ENCODE measurements at regions not wholly inside any gene's neighbourhood (a gene's known extent, or its start where the extent isn't known, plus 50 kb on each side); places are given as distances from the start of the nearest gene placed in this dataset.

- DNase-seq (ENCODE audit: low read depth in 2 of 2), result no peak
Measured at GRCh38 chr3:18079739-18080138, 337.3 kb upstream of the TBC1D5 start.

DNA sequence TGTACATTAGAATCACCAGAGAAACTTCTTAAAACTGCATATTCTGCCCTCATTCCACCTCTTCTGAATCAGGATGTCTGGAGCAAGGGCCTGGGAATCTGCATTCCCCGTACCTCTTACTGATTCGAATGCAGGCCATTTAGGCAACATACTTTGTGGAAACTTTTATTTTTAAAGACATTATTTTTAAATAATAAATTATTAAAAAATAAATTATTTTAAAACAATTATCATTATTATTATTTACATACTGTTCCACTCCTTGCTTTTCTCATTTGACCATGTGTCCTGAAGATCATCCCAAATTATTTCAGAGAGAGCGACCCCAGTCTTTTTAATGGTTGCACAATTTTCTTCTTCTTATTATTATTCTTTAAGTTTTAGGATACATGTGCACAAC, 336.6 kb upstream of the TBC1D5 start:
- no peak for DNase-seq (ENCODE audit: low read depth in 2 of 2)

- DNase-seq (ENCODE audit: low read depth in 2 of 2), result no peak
Measured at GRCh38 chr3:18077128-18077840, 334.9 kb upstream of the TBC1D5 start.

DNA sequence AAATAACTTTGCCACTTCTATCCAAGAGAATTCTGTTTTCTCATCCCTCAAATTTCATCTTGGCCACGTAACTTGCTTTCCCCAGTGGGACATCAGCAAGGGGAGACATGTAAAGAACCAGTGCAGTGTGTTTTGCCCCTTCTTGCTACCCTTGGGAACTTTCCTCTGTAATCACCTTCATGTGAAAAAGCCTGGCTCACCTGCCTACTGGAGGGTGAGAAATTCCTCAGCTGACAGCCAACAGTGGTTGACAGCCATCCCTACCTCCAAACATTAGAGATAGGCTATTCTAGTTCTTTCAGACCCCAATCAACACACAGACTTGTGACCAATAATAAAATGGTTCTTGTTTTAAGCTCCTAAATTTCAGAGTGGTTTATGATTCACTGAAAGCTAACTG, 333.9 kb upstream of the TBC1D5 start:
- no peak for DNase-seq (ENCODE audit: low read depth in 2 of 2)

GRCh38 chr3:18075799-18076198, 333.4 kb upstream of the TBC1D5 start:
- no peak for DNase-seq (ENCODE audit: low read depth in 2 of 2)

DNA sequence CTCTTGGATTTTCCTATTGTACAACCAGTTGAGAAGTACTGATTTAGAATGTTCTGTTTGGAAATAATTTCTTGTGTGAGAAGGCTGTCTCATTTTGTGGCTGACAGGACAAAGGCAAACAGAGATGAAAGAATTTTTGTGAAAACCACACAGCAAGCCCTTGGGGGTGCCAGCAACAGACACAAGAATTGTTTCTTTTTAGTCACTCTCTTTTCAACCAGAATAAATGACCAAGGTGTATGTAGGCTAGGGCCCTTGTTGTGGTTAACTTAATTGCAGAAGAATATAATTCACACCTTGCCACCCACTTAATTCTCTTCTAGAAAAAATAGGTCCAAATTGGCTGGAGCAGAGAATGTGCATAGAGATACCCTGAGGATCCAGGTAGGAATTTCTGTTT, 329.4 kb upstream of the TBC1D5 start:
- no peak for DNase-seq (ENCODE audit: low read depth in 2 of 2)

DNA sequence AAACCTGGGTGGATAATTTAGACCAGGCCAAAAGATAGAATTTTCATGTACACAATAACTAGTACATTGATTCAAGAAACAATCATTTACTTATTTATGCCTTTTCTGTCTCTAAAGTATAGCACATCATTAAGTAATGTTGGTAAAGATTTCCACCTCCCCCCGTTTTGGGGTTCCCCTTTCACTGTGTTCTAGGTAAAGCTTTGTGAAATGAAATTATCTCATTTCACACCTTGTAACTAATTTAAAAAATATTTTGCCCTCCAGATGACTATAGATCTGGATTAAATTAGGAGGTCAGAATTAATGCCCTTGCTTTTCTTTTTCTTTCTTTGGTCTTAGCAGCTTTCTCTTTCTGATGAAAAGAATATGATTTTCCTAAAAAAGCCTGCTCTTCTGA, 328.5 kb upstream of the TBC1D5 start:
- no peak for DNase-seq (ENCODE audit: low read depth in 2 of 2)

- no peak for DNase-seq (ENCODE audit: low read depth in 2 of 2)
Measured at GRCh38 chr3:18070231-18070630, 327.8 kb upstream of the TBC1D5 start.

- DNase-seq (ENCODE audit: low read depth in 2 of 2), result no peak
Measured at GRCh38 chr3:18069568-18069967, 327.1 kb upstream of the TBC1D5 start.

DNA sequence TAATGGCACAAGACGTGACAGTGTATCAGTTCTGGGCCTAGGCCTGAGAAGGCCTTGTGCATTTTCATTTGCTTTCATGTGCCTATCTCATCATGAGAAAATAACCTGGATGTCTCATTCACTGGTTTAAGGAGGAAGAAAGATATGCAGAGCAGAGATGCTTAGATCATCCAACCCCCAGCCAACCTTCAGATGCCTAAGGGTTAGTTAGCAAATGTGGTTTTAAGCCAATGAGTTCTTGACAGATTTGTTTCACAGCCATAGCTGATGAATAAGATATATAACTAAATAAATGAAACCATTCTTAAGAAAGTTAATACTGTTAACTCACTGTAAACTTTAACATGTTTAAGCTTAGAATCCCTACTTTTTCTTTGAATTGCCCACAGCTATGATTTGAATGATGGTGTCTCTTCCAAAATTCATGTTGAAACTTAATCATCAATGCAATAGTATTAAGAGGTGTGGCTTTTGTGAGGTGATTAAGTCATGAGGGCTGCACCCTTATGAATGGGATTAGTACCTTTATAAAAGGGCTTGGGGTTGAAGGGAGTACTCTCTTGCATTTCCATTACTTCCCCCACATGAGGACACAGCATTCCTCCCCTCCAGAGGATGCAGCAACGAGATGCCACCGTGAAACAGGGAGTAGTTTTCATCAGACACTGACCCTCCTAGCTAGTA, 324.6 kb upstream of the TBC1D5 start:
- no peak for DNase-seq (ENCODE audit: low read depth in 2 of 2)

DNA sequence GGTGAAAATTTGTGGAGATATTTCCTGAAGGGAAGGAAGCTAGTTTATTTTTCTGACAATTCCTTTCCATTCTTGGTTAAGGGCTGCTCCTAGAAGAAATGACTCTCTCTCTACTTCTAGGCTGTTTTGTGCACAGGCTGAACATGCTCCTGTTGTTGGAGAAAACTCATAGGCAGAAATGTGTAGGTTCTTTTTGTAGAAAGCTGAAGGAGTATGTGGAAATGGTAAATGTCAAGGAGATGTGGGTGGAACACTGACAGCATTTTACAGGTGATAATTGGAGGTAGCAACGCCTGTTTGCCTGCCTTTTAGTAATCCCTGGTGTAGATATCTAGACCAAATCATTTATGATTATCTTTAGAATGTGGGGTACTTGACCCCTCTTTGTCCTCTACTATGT, 322.2 kb upstream of the TBC1D5 start:
- DNase-seq (ENCODE audit: low read depth in 2 of 2), result no peak

DNA sequence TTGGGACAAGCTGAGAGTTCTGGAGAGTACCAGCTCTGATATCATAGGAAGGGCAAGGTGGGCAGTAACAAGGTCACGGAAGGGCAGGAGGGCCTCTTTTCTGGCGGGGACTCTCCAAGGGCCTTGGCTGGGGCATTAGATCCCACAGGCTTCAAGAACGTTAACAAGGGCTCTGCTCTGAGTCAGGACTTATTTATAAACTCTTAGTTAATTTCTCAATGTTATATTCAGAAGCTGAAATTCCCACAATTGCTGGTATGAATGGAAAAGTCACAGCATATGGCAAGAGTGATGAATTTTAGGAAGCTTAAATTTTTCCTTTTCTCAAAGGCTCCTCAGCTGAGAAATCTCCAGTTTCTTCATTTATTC, 320.2 kb upstream of the TBC1D5 start:
- DNase-seq (ENCODE audit: low read depth in 2 of 2), result no peak

- no peak for DNase-seq (ENCODE audit: low read depth in 2 of 2)
Measured at GRCh38 chr3:18061737-18062656, 319.6 kb upstream of the TBC1D5 start.

DNA sequence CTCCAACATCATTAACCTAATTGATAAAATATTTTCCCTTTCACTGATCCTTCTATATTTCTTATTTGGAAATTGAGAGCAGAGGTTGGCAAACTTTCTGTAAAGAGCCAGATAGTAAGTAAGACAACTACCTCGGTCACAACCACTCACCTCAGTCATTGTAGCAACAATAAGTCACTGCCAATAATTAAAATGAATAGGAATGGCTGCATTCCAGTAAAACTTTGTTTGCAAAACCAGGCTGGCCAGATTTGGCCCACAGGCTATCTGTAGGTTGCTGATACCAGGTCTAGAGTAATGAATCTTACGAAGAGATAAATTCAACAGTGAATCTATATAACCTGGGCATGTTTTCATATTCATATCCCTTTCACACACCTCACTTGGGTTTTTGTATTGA, 316.2 kb upstream of the TBC1D5 start:
- no peak for DNase-seq (ENCODE audit: low read depth in 2 of 2)

DNA sequence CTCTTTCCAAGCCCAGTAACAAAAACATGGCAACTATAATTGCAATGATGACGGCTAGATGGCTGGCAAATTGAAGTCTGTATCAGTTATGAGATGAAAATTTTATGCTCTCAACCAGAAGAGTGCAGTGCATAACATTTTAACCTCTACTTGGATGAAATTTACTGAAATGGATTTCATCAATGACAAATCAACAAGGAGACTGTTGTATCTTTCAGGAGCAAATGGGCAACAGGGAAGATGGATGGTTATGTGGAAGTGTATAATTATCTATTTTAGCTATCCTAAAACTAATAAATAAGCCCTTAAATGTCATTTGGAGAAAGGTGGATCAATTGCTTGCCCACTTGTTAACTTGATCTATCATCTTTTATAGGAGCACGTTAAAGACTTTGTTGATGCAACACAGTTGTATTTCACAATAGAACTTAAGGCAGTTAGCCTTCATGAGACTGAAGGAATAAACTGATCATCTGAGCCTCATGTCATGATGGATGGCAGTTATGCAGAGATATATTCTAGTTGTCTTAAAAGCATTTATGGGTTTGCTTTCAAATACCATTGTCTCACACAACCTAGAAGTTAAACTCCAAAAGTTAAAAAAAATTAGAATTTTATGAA, 315.1 kb upstream of the TBC1D5 start:
- no peak for DNase-seq (ENCODE audit: low read depth in 2 of 2)

DNA sequence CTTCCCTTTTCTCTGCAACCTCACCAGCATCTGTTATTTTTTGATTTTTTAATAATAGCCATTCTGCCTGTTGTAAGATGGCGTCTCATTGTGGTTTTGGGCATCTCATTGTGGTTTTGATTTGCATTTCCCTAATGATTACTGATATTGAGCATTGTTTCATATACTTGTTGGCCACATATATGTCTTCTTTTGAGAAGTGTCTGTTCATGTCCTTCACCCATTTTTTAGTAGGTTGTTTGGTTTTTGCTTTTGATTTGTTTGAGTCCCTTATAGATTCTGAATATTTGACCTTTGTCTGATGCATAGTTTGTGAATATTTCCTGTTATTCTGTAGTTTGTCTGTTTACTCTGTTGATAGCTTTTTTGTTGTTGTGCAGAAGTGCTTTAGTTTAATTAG, 312.2 kb upstream of the TBC1D5 start:
- no peak for DNase-seq (ENCODE audit: low read depth in 2 of 2)

GRCh38 chr3:18051306-18051705, 308.9 kb upstream of the TBC1D5 start:
- DNase-seq (ENCODE audit: low read depth in 2 of 2), result no peak

DNA sequence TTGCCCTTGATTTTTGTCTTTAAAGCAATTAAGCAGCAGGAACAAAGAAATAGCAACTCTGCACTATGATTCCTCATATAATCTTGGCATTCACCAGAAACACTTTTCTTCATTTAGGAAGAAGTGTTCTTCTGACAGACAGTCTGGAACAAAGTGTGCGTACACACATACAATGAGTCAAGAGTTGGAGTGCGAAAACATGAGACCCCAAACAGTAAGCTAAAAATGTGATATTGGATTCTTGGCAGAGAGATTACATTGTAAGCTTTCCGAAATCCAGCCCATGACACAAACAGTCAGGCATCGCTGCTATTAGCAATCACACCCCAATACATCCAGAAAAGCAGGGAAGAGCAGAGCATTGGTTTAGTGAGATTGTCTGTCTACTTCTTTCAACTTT, 306.7 kb upstream of the TBC1D5 start:
- no peak for DNase-seq (ENCODE audit: low read depth in 2 of 2)

DNA sequence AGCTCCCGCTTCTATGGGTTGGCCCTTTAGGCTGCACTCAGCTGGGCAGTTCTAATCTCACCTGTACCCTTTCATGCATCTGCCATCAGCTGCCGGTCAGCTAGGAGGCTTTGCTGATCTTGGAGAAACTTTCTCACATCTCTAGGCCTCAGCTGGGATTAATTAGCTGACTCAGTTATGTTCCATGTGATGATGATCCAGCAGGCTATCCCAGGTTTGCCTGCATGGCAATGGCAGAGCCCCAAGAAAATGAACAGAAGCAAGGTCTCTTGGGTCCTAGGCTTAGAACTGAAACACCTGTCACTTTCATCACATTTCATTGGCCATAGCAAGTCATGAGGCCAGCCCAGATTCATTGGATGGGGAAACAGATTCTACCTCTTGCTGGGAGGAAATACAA, 304.6 kb upstream of the TBC1D5 start:
- no peak for DNase-seq (ENCODE audit: low read depth in 2 of 2)

DNA sequence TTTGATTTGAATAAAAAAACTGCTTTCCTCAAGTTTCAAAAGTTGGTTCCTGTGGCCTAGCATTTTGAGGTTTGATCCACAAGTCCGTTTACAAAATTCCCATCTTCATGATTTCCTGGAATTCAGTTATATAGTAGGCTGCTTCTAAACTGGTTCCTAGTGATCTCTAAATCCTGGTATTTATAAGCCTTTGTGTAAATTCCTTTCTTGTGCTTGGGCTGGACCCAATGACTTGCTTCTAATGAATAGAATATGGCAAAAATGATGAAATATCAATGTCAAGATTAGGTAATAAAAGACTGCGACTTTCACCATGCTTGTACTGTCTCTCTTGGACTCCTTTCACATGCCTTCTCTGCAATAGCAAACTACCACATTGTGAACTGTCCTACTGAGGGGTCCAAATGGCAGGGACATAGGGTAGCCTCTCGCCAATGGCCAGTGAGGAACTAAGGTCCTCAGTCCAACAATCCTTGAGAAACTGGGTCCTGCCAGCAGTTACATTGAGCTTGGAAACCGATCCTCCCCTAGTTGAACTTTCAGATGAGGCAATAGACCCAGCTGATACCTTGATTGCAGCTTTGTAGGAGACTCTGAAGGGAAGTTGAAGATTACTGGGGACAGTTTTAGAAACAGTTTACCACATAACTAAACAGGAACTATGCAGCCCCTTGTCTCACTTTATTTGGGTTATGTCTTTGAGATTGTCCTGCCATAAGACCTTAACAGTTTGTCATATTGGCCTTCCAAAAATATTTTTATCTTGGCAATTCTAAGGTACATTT, 303.9 kb upstream of the TBC1D5 start:
- no peak for DNase-seq (ENCODE audit: low read depth in 2 of 2)
